AG09319 (cell line): ENCODE measurements at regions not wholly inside any gene's neighbourhood (a gene's known extent, or its start where the extent isn't known, plus 50 kb on each side); places are given as distances from the start of the nearest gene placed in this dataset.

Experiments
- DNase-seq: peaks from one replicate; pipeline ENCODE4 v3.0.0-alpha.2; 2010; ENCODE audit warnings: low read depth; ENCODE audit errors: extremely low read depth
- TF ChIP-seq, protein P1 (sequence below): IDR thresholded peaks from 2 replicates; pipeline ENCODE4 v1.5.1; 2011; ENCODE audit warnings: low read depth, mild to moderate bottlenecking, inconsistent platforms, low read length, moderate library complexity

DNA sequence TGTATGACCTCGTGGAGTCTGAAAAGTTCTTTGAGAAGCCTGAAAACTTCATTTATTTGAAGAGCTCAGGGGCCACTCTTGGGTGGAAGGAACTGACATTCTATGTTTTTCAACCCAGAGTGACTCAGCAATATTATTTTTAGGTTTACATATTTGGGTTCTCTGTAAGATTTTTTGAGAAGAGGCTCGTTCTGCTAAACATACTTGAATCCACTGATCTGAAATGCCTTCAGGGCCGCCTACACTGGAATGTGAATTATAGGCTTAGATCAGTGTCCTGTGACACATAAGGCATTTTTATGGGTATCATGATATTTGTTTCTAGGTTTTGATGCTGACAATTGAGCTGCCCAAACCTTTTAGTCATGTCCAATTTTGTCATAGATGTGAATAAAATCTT lies 86.2 kb downstream of the PSAT1 start:
- no peak for DNase-seq
- TF ChIP-seq, protein P1, sequence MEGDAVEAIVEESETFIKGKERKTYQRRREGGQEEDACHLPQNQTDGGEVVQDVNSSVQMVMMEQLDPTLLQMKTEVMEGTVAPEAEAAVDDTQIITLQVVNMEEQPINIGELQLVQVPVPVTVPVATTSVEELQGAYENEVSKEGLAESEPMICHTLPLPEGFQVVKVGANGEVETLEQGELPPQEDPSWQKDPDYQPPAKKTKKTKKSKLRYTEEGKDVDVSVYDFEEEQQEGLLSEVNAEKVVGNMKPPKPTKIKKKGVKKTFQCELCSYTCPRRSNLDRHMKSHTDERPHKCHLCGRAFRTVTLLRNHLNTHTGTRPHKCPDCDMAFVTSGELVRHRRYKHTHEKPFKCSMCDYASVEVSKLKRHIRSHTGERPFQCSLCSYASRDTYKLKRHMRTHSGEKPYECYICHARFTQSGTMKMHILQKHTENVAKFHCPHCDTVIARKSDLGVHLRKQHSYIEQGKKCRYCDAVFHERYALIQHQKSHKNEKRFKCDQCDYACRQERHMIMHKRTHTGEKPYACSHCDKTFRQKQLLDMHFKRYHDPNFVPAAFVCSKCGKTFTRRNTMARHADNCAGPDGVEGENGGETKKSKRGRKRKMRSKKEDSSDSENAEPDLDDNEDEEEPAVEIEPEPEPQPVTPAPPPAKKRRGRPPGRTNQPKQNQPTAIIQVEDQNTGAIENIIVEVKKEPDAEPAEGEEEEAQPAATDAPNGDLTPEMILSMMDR, result no peak

DNA sequence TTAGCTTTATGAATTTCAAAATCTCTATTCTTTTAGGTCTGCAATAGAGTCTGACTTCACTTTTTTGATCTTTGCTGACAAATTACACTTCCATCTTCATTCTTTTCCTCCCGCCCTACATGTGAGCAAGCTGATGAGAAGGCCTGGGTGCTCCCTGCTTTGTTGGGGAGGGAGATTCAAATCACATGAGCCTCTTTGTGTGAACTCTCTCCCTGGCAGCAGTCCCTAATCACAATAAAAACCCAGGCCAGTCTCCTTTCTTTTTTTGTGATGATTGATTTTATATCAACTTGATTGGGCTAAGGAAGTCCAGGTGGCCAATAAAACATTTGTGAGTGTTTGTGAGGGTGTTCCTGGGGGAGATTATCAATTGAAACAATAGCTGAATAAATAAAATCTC lies 89.4 kb downstream of the PSAT1 start:
- TF ChIP-seq, protein P1, result no peak
- DNase-seq, result no peak

DNA sequence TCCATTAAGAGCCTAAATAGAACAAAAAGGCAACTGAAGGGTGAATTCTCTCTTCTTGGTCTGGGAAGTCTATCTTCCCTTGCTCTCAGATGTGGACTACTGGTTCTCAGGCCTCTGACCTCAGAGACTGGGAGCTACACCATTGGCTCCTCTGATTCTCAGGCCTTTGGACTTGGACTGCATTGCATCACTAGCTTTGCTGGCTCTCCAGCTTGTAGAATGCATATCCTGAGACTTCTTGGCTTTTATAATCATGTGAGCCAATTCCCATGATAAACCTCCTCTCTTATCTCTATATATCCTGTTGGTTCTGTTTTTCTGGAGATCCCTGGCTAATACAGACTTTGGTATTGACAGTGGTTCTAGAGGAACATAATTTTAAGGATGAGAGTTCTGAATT lies 89.8 kb downstream of the PSAT1 start:
- no peak for DNase-seq
- TF ChIP-seq, protein P1, result no peak

GRCh38 chr9:78393340-78393739 lies 96.4 kb downstream of the PSAT1 start:
- TF ChIP-seq, protein P1, result no peak
- no peak for DNase-seq

DNA sequence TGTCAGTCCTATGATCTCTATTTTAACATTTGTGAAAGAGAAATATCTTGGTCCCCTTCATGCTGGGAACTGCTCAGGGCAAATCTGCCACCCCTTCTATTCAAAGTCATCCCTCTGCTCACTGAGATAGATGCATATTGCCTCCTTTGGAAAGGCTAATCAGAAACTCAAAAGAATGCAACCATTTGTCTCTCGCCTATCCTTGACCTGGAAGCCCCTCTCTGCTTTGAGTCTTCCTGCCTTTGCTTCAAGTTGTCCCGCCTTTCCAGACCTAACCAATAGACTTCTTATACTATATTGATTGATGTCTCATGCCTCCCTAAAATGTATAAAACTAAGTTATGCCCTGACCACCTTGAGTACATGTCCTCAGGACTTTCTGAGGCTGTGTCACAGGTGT lies 97.0 kb downstream of the PSAT1 start:
- DNase-seq, result no peak
- TF ChIP-seq, protein P1, result no peak

DNA sequence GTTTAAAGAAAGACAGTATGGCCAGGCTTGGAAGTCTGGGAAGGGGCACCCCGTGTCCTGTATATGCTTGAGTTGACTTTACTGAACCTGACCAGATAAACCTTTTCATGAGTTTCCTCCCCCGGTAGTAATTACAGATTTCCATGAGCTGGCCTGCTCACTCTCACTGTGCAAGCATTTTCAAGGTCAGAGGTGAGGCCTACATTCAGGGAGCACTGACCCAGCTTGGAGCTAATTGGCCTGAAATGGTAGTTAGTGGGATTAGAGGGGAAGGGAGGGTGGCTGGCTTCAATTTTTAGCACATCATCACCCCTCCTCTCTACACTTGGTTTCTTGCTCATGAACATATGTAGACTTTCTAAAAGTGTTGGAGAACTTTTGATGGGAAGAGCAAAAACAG lies 99.2 kb downstream of the PSAT1 start:
- TF ChIP-seq, protein P1, result no peak
- no peak for DNase-seq

DNA sequence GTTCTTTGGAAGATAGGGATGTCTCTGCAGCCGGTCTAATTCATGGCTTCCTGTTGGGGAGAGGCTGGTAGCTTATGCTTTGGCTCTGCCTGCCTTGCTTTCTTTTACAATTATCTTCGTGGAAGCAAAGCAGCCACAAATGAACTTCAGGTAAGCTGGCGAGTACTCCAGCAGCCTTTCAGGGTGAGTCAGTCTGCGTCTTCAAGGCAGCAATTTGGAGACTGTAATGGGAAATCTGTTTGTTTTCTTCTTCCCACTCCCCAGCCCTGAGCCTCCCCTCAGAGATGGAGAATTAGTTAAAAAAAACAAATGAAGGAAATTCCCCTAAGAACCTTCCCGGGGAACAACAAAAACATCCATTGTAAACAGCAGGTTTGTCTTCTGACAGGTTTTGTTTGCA lies 100.1 kb downstream of the PSAT1 start:
- TF ChIP-seq, protein P1, result no peak
- DNase-seq, result no peak
